PC-9 (cell line): ENCODE measurements at regions not wholly inside any gene's neighbourhood (a gene's known extent, or its start where the extent isn't known, plus 50 kb on each side); places are given as distances from the start of the nearest gene placed in this dataset.

Experiments
- BruUV-seq: library from RNA; stranded (reverse); fragments of 400-500 nt; replicated peaks from 2 replicates; lab custom pipeline; 2021; lab: Mats Ljungman, UMichigan
- CTCF ChIA-PET: fragments of 300-600 bp; sonication (Branson Sonifier 250); formaldehyde crosslinking; loops from one replicate; lab custom pipeline; 2022; ENCODE audit warnings: antibody characterized with exemption; lab: Charles Lee
- POLR2A ChIA-PET: fragments of 300-600 bp; sonication (Branson Sonifier 250); formaldehyde crosslinking; loops from one replicate; lab custom pipeline; 2022; ENCODE audit warnings: antibody characterized with exemption; ENCODE audit not compliant: unreplicated experiment; lab: Charles Lee
- DNase-seq, 2 experiments: peaks; one replicate each; pipeline versions ENCODE4 v3.0.0 to v3.0.0-alpha.2; 2015 to 2022; ENCODE audit warnings: mixed read lengths in 1 of 2
- H2AFZ ChIP-seq: fragments of 200-600 bp; sonication (generic); 2 replicates; pipeline ENCODE4 v1.8.1; 2017; ENCODE audit warnings: antibody characterized with exemption
- H3F3A ChIP-seq: fragments of 200-600 bp; sonication (generic); 2 replicates; pipeline ENCODE4 v1.8.1; 2017; ENCODE audit warnings: antibody characterized with exemption, mild to moderate bottlenecking, low read depth; ENCODE audit not compliant: insufficient read depth
- H3K27ac ChIP-seq: fragments of 200-600 bp; sonication (generic); 2 replicates; pipeline ENCODE4 v1.6.1; 2016; ENCODE audit warnings: mixed run types
- H3K27me3 ChIP-seq: fragments of 200-600 bp; sonication (generic); 2 replicates; pipeline ENCODE4 v1.6.1; 2016; ENCODE audit warnings: low read depth, mixed run types; ENCODE audit not compliant: insufficient read depth
- H3K36me3 ChIP-seq: fragments of 200-600 bp; sonication (generic); 2 replicates; pipeline ENCODE4 v1.6.1; 2016; ENCODE audit warnings: low read depth, mixed run types
- H3K4me1 ChIP-seq: fragments of 200-600 bp; sonication (generic); replicated peaks from 2 replicates; pipeline ENCODE4 v1.6.1; 2016; ENCODE audit warnings: mixed run types; ENCODE audit not compliant: insufficient read depth
- H3K4me2 ChIP-seq: fragments of 200-600 bp; sonication (generic); 2 replicates; pipeline ENCODE4 v1.6.1; 2017; ENCODE audit warnings: mixed run types
- H3K4me3 ChIP-seq: fragments of 200-600 bp; sonication (generic); 2 replicates; pipeline ENCODE4 v1.6.1; 2016; ENCODE audit warnings: mixed run types
- H3K79me2 ChIP-seq: fragments of 200-600 bp; sonication (generic); 2 replicates; pipeline ENCODE4 v1.6.1; 2017; ENCODE audit warnings: low read depth, mixed run types
- H3K9me2 ChIP-seq: fragments of 200-600 bp; sonication (generic); 2 replicates; pipeline ENCODE4 v1.8.1; 2017; ENCODE audit warnings: mild to moderate bottlenecking; ENCODE audit not compliant: insufficient read depth
- H3K9me3 ChIP-seq: fragments of 200-600 bp; sonication (generic); 2 replicates; pipeline ENCODE4 v1.8.1; 2016; ENCODE audit warnings: low read depth; ENCODE audit not compliant: insufficient read depth
- H4K20me1 ChIP-seq: fragments of 200-600 bp; sonication (generic); 2 replicates; pipeline ENCODE4 v1.8.1; 2017; ENCODE audit not compliant: insufficient read depth
- EZH2 ChIP-seq: fragments of 200-600 bp; sonication (generic); IDR thresholded peaks from 2 replicates; pipeline ENCODE4 v1.8.0; 2017; ENCODE audit warnings: antibody characterized with exemption, low read depth
- intact Hi-C: fragments of 100-400 bp; cut with micrococcal nuclease; formaldehyde crosslinking; loops from one replicate; pipeline ENCODE4 v1.10.0; 2022; ENCODE audit not compliant: unreplicated experiment
- TF ChIP-seq, protein P1 (sequence below): fragments of 200-600 bp; sonication (generic); conservative IDR thresholded peaks from 2 replicates; pipeline ENCODE4 v1.6.1; 2017; ENCODE audit warnings: mixed run types, antibody characterized with exemption, mild to moderate bottlenecking, moderate library complexity

DNA sequence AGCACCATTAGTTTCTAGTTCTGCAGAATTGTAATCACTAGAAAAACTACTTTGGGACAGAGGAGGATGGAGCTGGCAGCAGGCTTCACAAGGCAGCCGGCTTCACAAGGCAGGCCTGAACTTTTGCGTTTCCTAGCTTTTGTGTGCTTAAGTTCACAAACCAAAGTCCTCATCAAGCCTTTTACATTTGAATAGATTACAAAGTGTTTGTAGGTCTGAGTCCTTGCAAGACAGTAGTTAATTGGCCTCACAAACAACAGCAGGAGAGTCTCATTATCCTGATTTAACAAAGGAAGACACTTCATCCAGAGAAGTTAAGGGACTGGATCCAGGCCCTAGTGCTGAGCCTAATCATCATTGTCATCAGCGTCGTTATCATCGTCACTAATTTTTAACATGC lies 147.8 kb upstream of the AUTS2 start:
- no TSS peak for BruUV-seq
- intact Hi-C loops, result no loop called here

DNA sequence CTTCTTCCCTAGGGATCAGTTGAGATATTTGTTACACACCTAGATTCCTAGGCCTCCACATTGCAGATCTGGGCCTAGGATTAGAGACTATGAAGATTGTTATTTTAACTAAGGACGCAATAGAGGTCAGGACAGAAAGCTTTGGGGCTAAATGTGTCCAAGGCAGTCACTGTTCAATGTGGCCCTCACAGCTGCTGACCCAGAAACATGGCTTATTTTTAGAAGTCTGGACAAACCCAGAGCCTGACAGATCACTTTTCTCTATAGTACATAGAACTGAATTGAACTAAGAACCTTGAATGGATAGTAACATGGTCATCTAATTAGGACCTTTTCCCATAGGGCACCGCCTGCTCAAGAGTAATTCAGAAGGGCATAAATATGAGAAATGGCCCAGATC lies 146.6 kb upstream of the AUTS2 start:
- no peak for DNase-seq
- H3K9me2 ChIP-seq, result no peaks in the 10 kb centered on the region
- H3K4me2 ChIP-seq, result no peak overlapping the region
- no peak overlapping the region for H3K27ac ChIP-seq
- H3K4me3 ChIP-seq, result no peak overlapping the region
- H2AFZ ChIP-seq, result no peak overlapping the region
- H3K79me2 ChIP-seq, result no peaks in the 10 kb centered on the region
- TF ChIP-seq, protein P1, sequence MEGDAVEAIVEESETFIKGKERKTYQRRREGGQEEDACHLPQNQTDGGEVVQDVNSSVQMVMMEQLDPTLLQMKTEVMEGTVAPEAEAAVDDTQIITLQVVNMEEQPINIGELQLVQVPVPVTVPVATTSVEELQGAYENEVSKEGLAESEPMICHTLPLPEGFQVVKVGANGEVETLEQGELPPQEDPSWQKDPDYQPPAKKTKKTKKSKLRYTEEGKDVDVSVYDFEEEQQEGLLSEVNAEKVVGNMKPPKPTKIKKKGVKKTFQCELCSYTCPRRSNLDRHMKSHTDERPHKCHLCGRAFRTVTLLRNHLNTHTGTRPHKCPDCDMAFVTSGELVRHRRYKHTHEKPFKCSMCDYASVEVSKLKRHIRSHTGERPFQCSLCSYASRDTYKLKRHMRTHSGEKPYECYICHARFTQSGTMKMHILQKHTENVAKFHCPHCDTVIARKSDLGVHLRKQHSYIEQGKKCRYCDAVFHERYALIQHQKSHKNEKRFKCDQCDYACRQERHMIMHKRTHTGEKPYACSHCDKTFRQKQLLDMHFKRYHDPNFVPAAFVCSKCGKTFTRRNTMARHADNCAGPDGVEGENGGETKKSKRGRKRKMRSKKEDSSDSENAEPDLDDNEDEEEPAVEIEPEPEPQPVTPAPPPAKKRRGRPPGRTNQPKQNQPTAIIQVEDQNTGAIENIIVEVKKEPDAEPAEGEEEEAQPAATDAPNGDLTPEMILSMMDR, result no peak
- no peak for TF ChIP-seq EZH2
- H4K20me1 ChIP-seq, result no peaks in the 10 kb centered on the region
- CTCF ChIA-PET, result no interaction called here
- no peaks in the 10 kb centered on the region for H3K9me3 ChIP-seq
- H3K27me3 ChIP-seq, result no peaks in the 10 kb centered on the region
- intact Hi-C loops, result no loop called here
- no TSS peak for BruUV-seq
- no peaks in the 10 kb centered on the region for H3F3A ChIP-seq
- H3K4me1 ChIP-seq, result no peaks in the 10 kb centered on the region
- H3K36me3 ChIP-seq, result no peaks in the 10 kb centered on the region
- POLR2A ChIA-PET, result no interaction called here

More for the DNA sequence above, 147.8 kb upstream of the AUTS2 start:
- no peaks in the 10 kb centered on the region for H3K36me3 ChIP-seq
- ChIA-PET CTCF (no interaction called here), POLR2A (no interaction called here)
- no peak for DNase-seq
- H3K27ac ChIP-seq, result no peak overlapping the region
- H3K4me3 ChIP-seq, result no peak overlapping the region
- no peak overlapping the region for H2AFZ ChIP-seq
- no peaks in the 10 kb centered on the region for H3K4me1 ChIP-seq
- no peaks in the 10 kb centered on the region for H3K27me3 ChIP-seq
- TF ChIP-seq, protein P1, result no peak
- TF ChIP-seq EZH2, result no peak
- no peaks in the 10 kb centered on the region for H3F3A ChIP-seq
- H3K9me2 ChIP-seq, result no peaks in the 10 kb centered on the region
- H3K9me3 ChIP-seq, result no peaks in the 10 kb centered on the region
- no peak overlapping the region for H3K4me2 ChIP-seq
- no peaks in the 10 kb centered on the region for H3K79me2 ChIP-seq
- no peaks in the 10 kb centered on the region for H4K20me1 ChIP-seq

DNA sequence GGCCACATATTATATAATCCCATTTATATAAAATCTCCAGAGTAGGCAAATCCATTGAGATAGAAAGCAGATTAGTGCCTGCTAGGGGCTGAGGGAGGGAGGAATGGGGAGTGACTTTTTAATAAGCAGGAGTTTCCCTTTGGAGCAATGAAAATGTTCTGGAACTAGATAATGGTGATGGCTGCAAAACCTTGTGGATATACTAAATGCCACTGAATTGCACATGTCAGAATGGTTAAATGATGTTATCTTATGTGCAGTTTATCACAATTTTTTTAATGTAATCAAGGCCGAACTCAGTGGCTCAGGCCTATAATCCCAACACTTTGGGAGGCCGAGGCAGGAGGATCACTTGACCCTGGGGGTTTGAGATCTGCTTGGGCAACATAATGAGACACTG lies 145.5 kb upstream of the AUTS2 start:
- Histone ChIP-seq H3K4me1 (no peaks in the 10 kb centered on the region), H2AFZ (no peak overlapping the region), H3K79me2 (no peaks in the 10 kb centered on the region), H3K9me2 (no peaks in the 10 kb centered on the region), H4K20me1 (no peaks in the 10 kb centered on the region), H3K36me3 (no peaks in the 10 kb centered on the region), H3K4me2 (no peak overlapping the region), H3K4me3 (no peak overlapping the region), H3K9me3 (no peaks in the 10 kb centered on the region), H3F3A (no peaks in the 10 kb centered on the region), H3K27ac (no peak overlapping the region), H3K27me3 (no peaks in the 10 kb centered on the region)
- TF ChIP-seq, protein P1, result no peak
- TF ChIP-seq EZH2, result no peak
- ChIA-PET CTCF (no interaction called here), POLR2A (no interaction called here)
- DNase-seq, result no peak
- intact Hi-C loops, result no loop called here
- BruUV-seq, result no TSS peak
